Adrenal gland (tissue), 9 donors: ENCODE measurements at regions not wholly inside any gene's neighbourhood (a gene's known extent, or its start where the extent isn't known, plus 50 kb on each side); places are given as distances from the start of the nearest gene placed in this dataset.
"Not testable (repeated sequence)": the region's sequence is repeated elsewhere in the genome, so short reads cannot be mapped to it uniquely, and the experiment has no call there.

ENCODE experiments used
- DNase-seq, 7 donors: peaks; one replicate each; pipeline ENCODE4 v3.0.0-alpha.2; 2019 to 2020
- H3K27ac ChIP-seq, 5 donors: fragments of 200-600 bp; sonication (generic) in 4 of 5; 1 replicate in 3 of 5; 2 replicates in 2 of 5; pipeline versions ENCODE4 v1.5.1 to v1.8.0; 2016 to 2020; ENCODE audit warnings: mild to moderate bottlenecking in 1 of 5
- H3K27me3 ChIP-seq: fragments of 200-600 bp; 2 replicates; pipeline ENCODE4 v1.8.0; 2021
- H3K36me3 ChIP-seq, 2 donors: fragments of 200-600 bp; replicated peaks in 1 of 2; 1 replicate in 1 of 2; 2 replicates in 1 of 2; pipeline versions ENCODE4 v1.5.1 to v1.8.0; 2018 to 2022
- H3K4me1 ChIP-seq, 2 donors: fragments of 200-600 bp; replicated peaks in 1 of 2; 1 replicate in 1 of 2; 2 replicates in 1 of 2; pipeline versions ENCODE4 v1.5.1 to v1.8.0; 2018 to 2021
- H3K4me3 ChIP-seq, 4 donors: fragments of 200-600 bp; sonication (generic) in 3 of 4; one replicate each; pipeline ENCODE4 v1.5.1; 2016 to 2018
- H3K9me3 ChIP-seq, 3 donors: fragments of 200-600 bp; sonication (generic) in 1 of 3; replicated peaks in 1 of 3; 1 replicate in 2 of 3; 2 replicates in 1 of 3; pipeline versions ENCODE4 v1.5.1 to v1.8.0; 2016 to 2021
- POLR2A ChIP-seq, 2 donors: fragments of 450-650 bp; IDR thresholded peaks; one replicate each; pipeline ENCODE4 v1.6.1; 2017; ENCODE audit warnings: antibody characterized with exemption in 2 of 2, mild to moderate bottlenecking in 2 of 2, moderate library complexity in 1 of 2
- WGBS, 4 donors: extraction: QIAGEN DNeasy Blood & Tissue Kit in 2 of 4; methylation state at CpG; one replicate each; pipeline versions ENCODE4 v1.1.5 to v1.1.7; 2013 to 2017; 5-methylcytosine and 5-hydroxymethylcytosine counted together
- intact Hi-C, 2 donors: fragments of 100-400 bp; cut with DNase I; formaldehyde crosslinking; loops; one replicate each; pipeline versions ENCODE4 v1.14.1 to v1.15.0; 2022 to 2023
- TF ChIP-seq, protein P1 (sequence below), 6 experiments: fragments of 450-650 bp in 4 of 6; fragments of 200-600 bp in 2 of 6; sonication (generic) in 1 of 6; IDR thresholded peaks; 1 replicate in 5 of 6; 2 replicates in 1 of 6; pipeline versions ENCODE4 v1.5.1 to v1.8.0; 2016 to 2021; ENCODE audit warnings: antibody characterized with exemption in 6 of 6, mild to moderate bottlenecking in 2 of 6, moderate library complexity in 1 of 6
- donor health status: healthy with polysubstance abuse.
- donor health status: Bipolar disorder and iron deficiency.
- donor health status: DM: yes; HTN: yes; CAD: no.
- donor health status: DM: no; HTN: no; CAD: no.
- donor health status: DM: no; HTN: no; CAD: no.

DNA sequence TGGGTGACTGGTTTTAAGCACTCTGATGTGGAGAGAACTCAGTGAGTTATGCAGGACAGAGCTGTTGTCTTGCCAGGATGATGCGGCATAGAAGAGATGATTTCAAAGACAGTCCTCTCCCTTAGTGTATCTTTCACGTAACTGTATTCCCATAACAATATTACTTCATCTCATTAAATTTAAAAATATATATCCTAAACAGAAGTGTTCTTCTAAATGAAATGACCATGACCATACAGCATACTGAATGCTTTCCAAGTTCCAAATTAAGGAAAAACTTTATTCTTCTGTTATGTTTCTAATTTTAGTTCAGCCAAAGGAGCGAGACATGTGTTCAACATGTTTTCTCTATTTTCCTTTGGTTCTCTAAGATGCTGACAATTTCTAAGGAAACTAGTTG is 600.1 kb upstream of the FSHR start:
- H3K4me3 ChIP-seq = no peak overlapping the region
- WGBS, 4 donors = 77 to 93% (median 78%) methylated on average over 3 of the region's 3 CpGs
- no peaks in the 10 kb centered on the region for H3K27me3 ChIP-seq
- no peaks in the 10 kb centered on the region for H3K36me3 ChIP-seq
- no peak for TF ChIP-seq POLR2A (IDR thresholded peaks at IDR 0.05)
- TF ChIP-seq, protein P1, sequence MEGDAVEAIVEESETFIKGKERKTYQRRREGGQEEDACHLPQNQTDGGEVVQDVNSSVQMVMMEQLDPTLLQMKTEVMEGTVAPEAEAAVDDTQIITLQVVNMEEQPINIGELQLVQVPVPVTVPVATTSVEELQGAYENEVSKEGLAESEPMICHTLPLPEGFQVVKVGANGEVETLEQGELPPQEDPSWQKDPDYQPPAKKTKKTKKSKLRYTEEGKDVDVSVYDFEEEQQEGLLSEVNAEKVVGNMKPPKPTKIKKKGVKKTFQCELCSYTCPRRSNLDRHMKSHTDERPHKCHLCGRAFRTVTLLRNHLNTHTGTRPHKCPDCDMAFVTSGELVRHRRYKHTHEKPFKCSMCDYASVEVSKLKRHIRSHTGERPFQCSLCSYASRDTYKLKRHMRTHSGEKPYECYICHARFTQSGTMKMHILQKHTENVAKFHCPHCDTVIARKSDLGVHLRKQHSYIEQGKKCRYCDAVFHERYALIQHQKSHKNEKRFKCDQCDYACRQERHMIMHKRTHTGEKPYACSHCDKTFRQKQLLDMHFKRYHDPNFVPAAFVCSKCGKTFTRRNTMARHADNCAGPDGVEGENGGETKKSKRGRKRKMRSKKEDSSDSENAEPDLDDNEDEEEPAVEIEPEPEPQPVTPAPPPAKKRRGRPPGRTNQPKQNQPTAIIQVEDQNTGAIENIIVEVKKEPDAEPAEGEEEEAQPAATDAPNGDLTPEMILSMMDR (IDR thresholded peaks at IDR 0.05) = no peak
- intact Hi-C loops = no loop called here
- H3K27ac ChIP-seq = no peak overlapping the region
- no peaks in the 10 kb centered on the region for H3K4me1 ChIP-seq
- H3K9me3 ChIP-seq = no peaks in the 10 kb centered on the region
- DNase-seq = no peak

DNA sequence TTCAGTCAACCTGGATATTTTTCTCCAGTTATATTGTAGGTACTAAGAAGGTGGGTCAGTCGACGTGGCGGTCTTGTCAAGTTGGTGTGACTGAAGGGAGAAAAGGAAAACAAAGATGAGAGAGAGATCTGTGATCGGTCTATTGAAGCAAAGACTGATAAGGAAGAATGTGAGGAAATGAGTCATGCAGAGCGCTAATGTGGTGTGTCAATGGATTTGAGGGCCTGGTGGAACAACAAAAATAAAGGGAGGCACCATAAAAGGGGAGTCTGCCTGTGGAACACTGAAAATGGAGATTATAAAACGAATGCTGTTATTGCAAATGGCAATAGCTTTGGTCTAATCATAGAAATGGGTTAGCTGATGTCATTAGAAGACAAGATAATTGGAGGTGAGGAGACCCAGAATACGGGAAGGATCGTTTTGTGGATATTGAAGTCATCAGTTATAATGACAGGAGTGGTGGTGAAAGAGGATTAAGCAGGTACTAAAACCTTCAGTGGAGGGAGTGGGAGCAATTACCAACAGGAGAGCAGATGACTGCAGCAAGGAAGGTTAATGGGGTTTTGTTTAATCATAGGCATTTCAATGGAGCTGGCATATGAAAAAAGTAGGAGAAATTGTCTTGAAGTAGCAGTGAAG is 599.1 kb upstream of the FSHR start:
- no peaks in the 10 kb centered on the region for H3K27me3 ChIP-seq
- DNase-seq = no peak
- intact Hi-C loops = no loop called here
- H3K9me3 ChIP-seq = peaks cover 0 to 3% (median 0%) of the 10 kb centered on the region in 3 donors
- H3K4me3 ChIP-seq = no peak overlapping the region
- TF ChIP-seq, protein P1 (IDR thresholded peaks at IDR 0.05) = no peak
- TF ChIP-seq POLR2A (IDR thresholded peaks at IDR 0.05) = no peak
- WGBS, 4 donors = 49 to 64% (median 61%) methylated on average over 8 of the region's 8 CpGs
- H3K4me1 ChIP-seq = no peaks in the 10 kb centered on the region
- no peak overlapping the region for H3K27ac ChIP-seq
- no peaks in the 10 kb centered on the region for H3K36me3 ChIP-seq

DNA sequence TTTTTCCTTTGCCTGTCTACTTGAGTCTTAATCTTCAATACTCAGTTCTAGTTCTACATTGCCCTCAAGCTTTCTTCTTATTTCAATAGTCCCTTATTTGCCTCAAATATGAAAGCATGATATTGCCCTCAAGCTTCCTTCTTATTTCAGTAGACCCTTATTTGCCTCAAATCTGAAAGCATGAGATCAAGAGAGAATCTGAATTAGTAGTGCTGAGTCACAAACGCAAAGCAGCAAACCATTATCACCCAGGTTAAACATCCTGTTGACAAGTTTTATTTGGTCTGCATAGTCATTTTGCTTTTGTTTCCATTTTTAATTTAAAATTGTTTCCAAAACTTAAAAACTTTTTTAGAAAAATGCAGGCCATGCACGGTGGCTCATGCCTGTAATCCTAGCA is 583.3 kb upstream of the FSHR start:
- H3K4me1 ChIP-seq = no peaks in the 10 kb centered on the region
- H3K9me3 ChIP-seq = no peaks in the 10 kb centered on the region
- H3K27me3 ChIP-seq = no peaks in the 10 kb centered on the region
- H3K36me3 ChIP-seq = no peaks in the 10 kb centered on the region
- TF ChIP-seq, protein P1 (IDR thresholded peaks at IDR 0.05) = no peak
- TF ChIP-seq POLR2A (IDR thresholded peaks at IDR 0.05) = no peak
- no peak overlapping the region for H3K4me3 ChIP-seq
- WGBS, 4 donors = 68 to 86% (median 78%) methylated on average over 2 of the region's 2 CpGs
- no peak overlapping the region for H3K27ac ChIP-seq
- no peak for DNase-seq
- intact Hi-C loops = no loop called here

DNA sequence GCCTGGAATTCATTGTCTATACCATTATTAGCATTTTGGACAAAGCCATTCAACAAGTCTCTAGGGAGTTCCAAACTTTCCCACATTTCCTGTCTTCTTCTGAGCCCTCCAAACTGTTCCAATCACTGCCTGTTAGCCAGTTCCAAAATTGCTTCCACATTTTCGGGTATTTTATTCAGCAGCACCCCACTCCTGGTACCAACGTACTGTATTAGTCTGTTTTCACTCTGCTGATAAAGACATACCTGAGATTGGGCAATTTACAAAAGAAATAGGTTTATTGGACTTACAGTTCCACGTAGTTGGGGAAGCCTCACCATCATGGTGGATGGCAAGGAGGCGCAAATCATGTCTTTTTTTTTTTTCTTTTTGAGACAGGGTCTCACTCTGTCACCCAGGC is 578.6 kb upstream of the FSHR start:
- DNase-seq, H3K36me3 ChIP-seq, H3K27me3 ChIP-seq, intact Hi-C loops, H3K4me1 ChIP-seq, H3K27ac ChIP-seq, H3K9me3 ChIP-seq, H3K4me3 ChIP-seq: not testable (repeated sequence)
- 73 to 85% (median 75%) methylated on average over 4 of the region's 4 CpGs for WGBS, 4 donors

DNA sequence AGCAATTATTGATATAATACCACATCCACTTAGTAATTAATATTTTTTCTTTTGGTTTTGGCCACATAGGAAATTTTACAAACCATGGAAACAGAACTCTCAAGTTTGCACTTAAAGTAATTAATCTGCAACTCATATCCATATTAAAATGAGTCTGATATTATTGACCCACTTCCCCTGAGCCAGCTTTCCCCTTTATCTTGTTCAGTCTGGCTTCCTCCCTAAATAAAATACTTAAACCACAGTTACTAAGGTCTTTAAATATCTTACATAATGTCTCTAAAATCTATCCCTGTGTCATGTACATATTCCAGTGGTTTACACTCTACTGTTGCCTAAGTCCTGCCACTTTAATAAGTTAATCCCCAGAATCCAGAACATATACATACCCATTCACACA is 564.9 kb upstream of the FSHR start:
- Histone ChIP-seq H3K36me3 (no peaks in the 10 kb centered on the region), H3K4me3 (no peak overlapping the region), H3K27me3 (no peaks in the 10 kb centered on the region), H3K27ac (no peak overlapping the region), H3K9me3 (no peaks in the 10 kb centered on the region), H3K4me1 (no peaks in the 10 kb centered on the region)
- TF ChIP-seq, protein P1 (IDR thresholded peaks at IDR 0.05) = no peak
- no peak for TF ChIP-seq POLR2A (IDR thresholded peaks at IDR 0.05)
- intact Hi-C loops = no loop called here
- no peak for DNase-seq
